ENCODE measurements at regions not wholly inside any gene's neighbourhood (a gene's known extent, or its start where the extent isn't known, plus 50 kb on each side); places are given as distances from the start of the nearest gene placed in this dataset.

DNA sequence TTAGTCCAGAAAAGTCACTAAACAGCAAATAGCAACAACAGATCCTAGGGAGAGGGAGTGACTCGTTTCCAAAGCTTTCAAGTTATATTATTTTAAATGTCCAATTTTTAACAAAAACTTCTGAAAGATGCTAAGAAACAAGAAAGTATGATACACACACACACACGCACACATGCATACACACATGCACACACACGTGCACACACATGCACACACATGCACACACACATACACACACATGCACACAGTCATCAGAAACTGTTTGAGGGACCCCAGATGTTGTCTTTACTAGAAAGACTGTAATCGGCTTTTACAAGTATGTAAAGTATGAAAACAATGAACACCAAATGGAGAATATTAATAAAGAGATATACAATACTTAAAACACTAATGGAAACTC lies 825.4 kb downstream of the UQCRFS1 start:
- Histone ChIP-seq H3K27ac (ENCODE audit: insufficient read length, low read depth, low read length) (no peak overlapping the region), H2AK5ac (ENCODE audit: insufficient read length, low read length) (no peak overlapping the region), H3K9ac (ENCODE audit: extremely low read depth, insufficient read length, low read length) (no peak overlapping the region), H4K91ac (ENCODE audit: insufficient read length, low read depth, low read length) (no peak overlapping the region), H2BK20ac (ENCODE audit: low read depth, low read length, poor library complexity, severe bottlenecking) (no peak overlapping the region), H3K79me1 (ENCODE audit: insufficient read depth, low read depth, low read length, poor library complexity, severe bottlenecking) (no peaks in the 10 kb centered on the region), H3K79me2 (ENCODE audit: insufficient read depth, low read length) (no peaks in the 10 kb centered on the region), H3T11ph (ENCODE audit: low read length) (no peak overlapping the region), H3K18ac (ENCODE audit: insufficient read length, low read depth, low read length) (no peak overlapping the region), H3K4me1 (ENCODE audit: insufficient read depth, low read length) (no peaks in the 10 kb centered on the region; the same call in 1 of the 2 replicates), H3K23ac (ENCODE audit: insufficient read length, low read depth, low read length) (no peak overlapping the region), H4K5ac (ENCODE audit: insufficient read length, low read depth, low read length) (no peak overlapping the region), H3K9me3 (ENCODE audit: control insufficient read depth, low read depth, low read length) (no peaks in the 10 kb centered on the region), H2BK120ac (ENCODE audit: low read depth, low read length, poor library complexity, severe bottlenecking) (no peak overlapping the region), H2AFZ (ENCODE audit: low read length) (no peak overlapping the region), H3K23me2 (ENCODE audit: insufficient read length, low read depth, low read length, poor library complexity, severe bottlenecking) (no peaks in the 10 kb centered on the region), H3K4me2 (ENCODE audit: insufficient read depth, insufficient read length, low read length) (no peak overlapping the region), H3K14ac (ENCODE audit: insufficient read depth, low read length) (no peak overlapping the region), H3K56ac (ENCODE audit: insufficient read length, low read depth, low read length) (no peak overlapping the region), H2BK5ac (ENCODE audit: insufficient read length, low read length) (no peak overlapping the region), H3K4ac (ENCODE audit: low read depth, low read length) (no peak overlapping the region), H4K8ac (replicated peaks; ENCODE audit: insufficient read length, low read depth, low read length) (no peak overlapping the region), H4K20me1 (ENCODE audit: control insufficient read depth, insufficient read depth, insufficient read length) (no peaks in the 10 kb centered on the region), H2BK15ac (ENCODE audit: low read depth, low read length) (no peak overlapping the region), H3K27me3 (ENCODE audit: insufficient read depth, low read length) (no peaks in the 10 kb centered on the region), H2BK12ac (ENCODE audit: insufficient read length, low read depth, low read length) (no peak overlapping the region)
- no CpG with 5 or more reads among the region's 4 CpGs for WGBS (ENCODE audit: extremely low coverage, insufficient read length, low lambda C conversion rate)
- Mint-ChIP-seq H3K4me3 (no peak overlapping the region), H3K4me1 (peaks cover 5 to 11% of the 10 kb centered on the region in 2 experiments), H3K27ac (no peak overlapping the region), H3K36me3 (ENCODE audit: insufficient read depth in 1 of 3, low read depth in 3 of 3) (no peaks in the 10 kb centered on the region; a peak in 2 of 7 replicates), H3K27me3 (ENCODE audit: low read depth) (peaks cover 2% of the 10 kb centered on the region), H3K9me3 (peaks cover 0 to 2% of the 10 kb centered on the region in 2 experiments; a peak in 1 of 5 replicates)
- no peak for TF ChIP-seq CTCF (conservative IDR thresholded peaks at IDR 0.05)
- no peak for DNase-seq
